Adrenal gland (tissue), 9 donors: ENCODE measurements at regions not wholly inside any gene's neighbourhood (a gene's known extent, or its start where the extent isn't known, plus 50 kb on each side); places are given as distances from the start of the nearest gene placed in this dataset.

ENCODE experiments used
- DNase-seq, 7 donors: peaks; one replicate each; pipeline ENCODE4 v3.0.0-alpha.2; 2019 to 2020
- H3K27ac ChIP-seq, 5 donors: fragments of 200-600 bp; sonication (generic) in 4 of 5; 1 replicate in 3 of 5; 2 replicates in 2 of 5; pipeline versions ENCODE4 v1.5.1 to v1.8.0; 2016 to 2020; ENCODE audit warnings: mild to moderate bottlenecking in 1 of 5
- H3K27me3 ChIP-seq: fragments of 200-600 bp; 2 replicates; pipeline ENCODE4 v1.8.0; 2021
- H3K36me3 ChIP-seq, 2 donors: fragments of 200-600 bp; replicated peaks in 1 of 2; 1 replicate in 1 of 2; 2 replicates in 1 of 2; pipeline versions ENCODE4 v1.5.1 to v1.8.0; 2018 to 2022
- H3K4me1 ChIP-seq, 2 donors: fragments of 200-600 bp; replicated peaks in 1 of 2; 1 replicate in 1 of 2; 2 replicates in 1 of 2; pipeline versions ENCODE4 v1.5.1 to v1.8.0; 2018 to 2021
- H3K4me3 ChIP-seq, 4 donors: fragments of 200-600 bp; sonication (generic) in 3 of 4; one replicate each; pipeline ENCODE4 v1.5.1; 2016 to 2018
- H3K9me3 ChIP-seq, 3 donors: fragments of 200-600 bp; sonication (generic) in 1 of 3; replicated peaks in 1 of 3; 1 replicate in 2 of 3; 2 replicates in 1 of 3; pipeline versions ENCODE4 v1.5.1 to v1.8.0; 2016 to 2021
- POLR2A ChIP-seq, 2 donors: fragments of 450-650 bp; IDR thresholded peaks; one replicate each; pipeline ENCODE4 v1.6.1; 2017; ENCODE audit warnings: antibody characterized with exemption in 2 of 2, mild to moderate bottlenecking in 2 of 2, moderate library complexity in 1 of 2
- WGBS, 4 donors: extraction: QIAGEN DNeasy Blood & Tissue Kit in 2 of 4; methylation state at CpG; one replicate each; pipeline versions ENCODE4 v1.1.5 to v1.1.7; 2013 to 2017; 5-methylcytosine and 5-hydroxymethylcytosine counted together
- intact Hi-C, 2 donors: fragments of 100-400 bp; cut with DNase I; formaldehyde crosslinking; loops; one replicate each; pipeline versions ENCODE4 v1.14.1 to v1.15.0; 2022 to 2023
- TF ChIP-seq, protein P1 (sequence below), 6 experiments: fragments of 450-650 bp in 4 of 6; fragments of 200-600 bp in 2 of 6; sonication (generic) in 1 of 6; IDR thresholded peaks; 1 replicate in 5 of 6; 2 replicates in 1 of 6; pipeline versions ENCODE4 v1.5.1 to v1.8.0; 2016 to 2021; ENCODE audit warnings: antibody characterized with exemption in 6 of 6, mild to moderate bottlenecking in 2 of 6, moderate library complexity in 1 of 6
- donor health status: healthy with polysubstance abuse.
- donor health status: Bipolar disorder and iron deficiency.
- donor health status: DM: yes; HTN: yes; CAD: no.
- donor health status: DM: no; HTN: no; CAD: no.
- donor health status: DM: no; HTN: no; CAD: no.

GRCh38 chr16:55041540-55042234 is 111.0 kb downstream of the IRX5 start:
- intact Hi-C loops = no loop called here
- peaks cover 6% of the 10 kb centered on the region for H3K27me3 ChIP-seq
- no peak overlapping the region for H3K4me3 ChIP-seq
- WGBS, 4 donors = 67 to 76% (median 71%) methylated on average over 3 of the region's 3 CpGs
- DNase-seq = peak in 1 of 7 donors; percentile 3
- no peaks in the 10 kb centered on the region for H3K36me3 ChIP-seq
- H3K27ac ChIP-seq = no peak overlapping the region
- TF ChIP-seq, protein P1, sequence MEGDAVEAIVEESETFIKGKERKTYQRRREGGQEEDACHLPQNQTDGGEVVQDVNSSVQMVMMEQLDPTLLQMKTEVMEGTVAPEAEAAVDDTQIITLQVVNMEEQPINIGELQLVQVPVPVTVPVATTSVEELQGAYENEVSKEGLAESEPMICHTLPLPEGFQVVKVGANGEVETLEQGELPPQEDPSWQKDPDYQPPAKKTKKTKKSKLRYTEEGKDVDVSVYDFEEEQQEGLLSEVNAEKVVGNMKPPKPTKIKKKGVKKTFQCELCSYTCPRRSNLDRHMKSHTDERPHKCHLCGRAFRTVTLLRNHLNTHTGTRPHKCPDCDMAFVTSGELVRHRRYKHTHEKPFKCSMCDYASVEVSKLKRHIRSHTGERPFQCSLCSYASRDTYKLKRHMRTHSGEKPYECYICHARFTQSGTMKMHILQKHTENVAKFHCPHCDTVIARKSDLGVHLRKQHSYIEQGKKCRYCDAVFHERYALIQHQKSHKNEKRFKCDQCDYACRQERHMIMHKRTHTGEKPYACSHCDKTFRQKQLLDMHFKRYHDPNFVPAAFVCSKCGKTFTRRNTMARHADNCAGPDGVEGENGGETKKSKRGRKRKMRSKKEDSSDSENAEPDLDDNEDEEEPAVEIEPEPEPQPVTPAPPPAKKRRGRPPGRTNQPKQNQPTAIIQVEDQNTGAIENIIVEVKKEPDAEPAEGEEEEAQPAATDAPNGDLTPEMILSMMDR (IDR thresholded peaks at IDR 0.05) = no peak
- no peak for TF ChIP-seq POLR2A (IDR thresholded peaks at IDR 0.05)
- H3K4me1 ChIP-seq = no peaks in the 10 kb centered on the region
- H3K9me3 ChIP-seq = no peaks in the 10 kb centered on the region

- H3K27ac ChIP-seq = no peak overlapping the region
- peaks cover 6% of the 10 kb centered on the region for H3K27me3 ChIP-seq
- DNase-seq = no peak
- intact Hi-C loops = no loop called here
- TF ChIP-seq POLR2A (IDR thresholded peaks at IDR 0.05) = no peak
- TF ChIP-seq, protein P1 (IDR thresholded peaks at IDR 0.05) = no peak
- 73 to 81% (median 77%) methylated on average over 10 to 13 of the region's 13 CpGs for WGBS, 4 donors
- no peaks in the 10 kb centered on the region for H3K4me1 ChIP-seq
- no peak overlapping the region for H3K4me3 ChIP-seq
- no peaks in the 10 kb centered on the region for H3K9me3 ChIP-seq
- no peaks in the 10 kb centered on the region for H3K36me3 ChIP-seq
These were observed 112.1 kb downstream of the IRX5 start for GRCh38 chr16:55042556-55043432.

GRCh38 chr16:55043499-55043898 is 112.8 kb downstream of the IRX5 start:
- 11 to 48% (median 39%) methylated on average over 2 to 3 of the region's 3 CpGs for WGBS, 4 donors
- no peaks in the 10 kb centered on the region for H3K4me1 ChIP-seq
- peaks cover 6% of the 10 kb centered on the region for H3K27me3 ChIP-seq
- H3K9me3 ChIP-seq = no peaks in the 10 kb centered on the region
- intact Hi-C loops = no loop called here
- no peaks in the 10 kb centered on the region for H3K36me3 ChIP-seq
- no peak for DNase-seq
- TF ChIP-seq POLR2A (IDR thresholded peaks at IDR 0.05) = no peak
- TF ChIP-seq, protein P1 (IDR thresholded peaks at IDR 0.05) = no peak
- no peak overlapping the region for H3K27ac ChIP-seq
- no peak overlapping the region for H3K4me3 ChIP-seq

GRCh38 chr16:55044201-55044975 is 113.7 kb downstream of the IRX5 start:
- Histone ChIP-seq H3K4me3 (no peak overlapping the region), H3K27me3 (peaks cover 6% of the 10 kb centered on the region), H3K36me3 (no peaks in the 10 kb centered on the region), H3K27ac (no peak overlapping the region), H3K9me3 (no peaks in the 10 kb centered on the region), H3K4me1 (no peaks in the 10 kb centered on the region)
- WGBS, 4 donors = 60 to 76% (median 69%) methylated on average over 11 of the region's 11 CpGs
- intact Hi-C loops = no loop called here
- TF ChIP-seq, protein P1 (IDR thresholded peaks at IDR 0.05) = no peak
- no peak for DNase-seq
